ENCODE measurements at regions not wholly inside any gene's neighbourhood (a gene's known extent, or its start where the extent isn't known, plus 50 kb on each side); places are given as distances from the start of the nearest gene placed in this dataset.
"Not testable (repeated sequence)": the region's sequence is repeated elsewhere in the genome, so short reads cannot be mapped to it uniquely, and the experiment has no call there.

- no peak for FAIRE-seq
- DNase-seq (ENCODE audit: insufficient read length, low spot score), result no peak
- no peak for TF ChIP-seq CTCF (IDR thresholded peaks at IDR 0.05; ENCODE audit: insufficient read depth, missing control alignments)
These were observed 380.0 kb downstream of the GLRX3 start for GRCh38 chr10:130516141-130516735.

GRCh38 chr10:130518921-130519320 lies 382.7 kb downstream of the GLRX3 start:
- not testable (repeated sequence) for FAIRE-seq; DNase-seq (ENCODE audit: insufficient read length, low spot score)

- FAIRE-seq (no peak), DNase-seq (ENCODE audit: insufficient read length, low spot score) (no peak)
- no peak for TF ChIP-seq CTCF (IDR thresholded peaks at IDR 0.05; ENCODE audit: insufficient read depth, missing control alignments)
These were observed 383.6 kb downstream of the GLRX3 start for GRCh38 chr10:130519791-130520190.

- FAIRE-seq (no peak), DNase-seq (ENCODE audit: insufficient read length, low spot score) (no peak)
- no peak for TF ChIP-seq CTCF (IDR thresholded peaks at IDR 0.05; ENCODE audit: insufficient read depth, missing control alignments)
These were observed 395.1 kb downstream of the GLRX3 start for GRCh38 chr10:130531312-130531711.

- no peak for TF ChIP-seq CTCF (IDR thresholded peaks at IDR 0.05; ENCODE audit: insufficient read depth, missing control alignments)
- no peak for FAIRE-seq
- DNase-seq (ENCODE audit: insufficient read length, low spot score), result no peak
These were observed 404.9 kb downstream of the GLRX3 start for GRCh38 chr10:130541090-130541489.

GRCh38 chr10:130542761-130543160 lies 406.6 kb downstream of the GLRX3 start:
- no peak for TF ChIP-seq CTCF (IDR thresholded peaks at IDR 0.05; ENCODE audit: insufficient read depth, missing control alignments)
- FAIRE-seq, result no peak
- DNase-seq (ENCODE audit: insufficient read length, low spot score), result no peak

GRCh38 chr10:130543794-130544193 lies 407.6 kb downstream of the GLRX3 start:
- no peak for DNase-seq (ENCODE audit: insufficient read length, low spot score)
- FAIRE-seq, result no peak
- TF ChIP-seq CTCF (IDR thresholded peaks at IDR 0.05; ENCODE audit: insufficient read depth, missing control alignments), result no peak

GRCh38 chr10:130545122-130545521 lies 408.9 kb downstream of the GLRX3 start:
- TF ChIP-seq CTCF (IDR thresholded peaks at IDR 0.05; ENCODE audit: insufficient read depth, missing control alignments), result no peak
- DNase-seq (ENCODE audit: insufficient read length, low spot score) (no peak), FAIRE-seq (no peak)

Data from D721Med (cell line).